HG02870 (cell line): ENCODE measurements at regions not wholly inside any gene's neighbourhood (a gene's known extent, or its start where the extent isn't known, plus 50 kb on each side); places are given as distances from the start of the nearest gene placed in this dataset.
A peak's percentile ranks its signal among the peaks of the same experiment; 100 is the strongest.
"Not testable (repeated sequence)": the region's sequence is repeated elsewhere in the genome, so short reads cannot be mapped to it uniquely, and the experiment has no call there.

Experiments used
- ATAC-seq: cut with Tn5 transposase; IDR thresholded peaks from one replicate; pipeline ENCODE4 v1.9.1; 2021; ENCODE audit warnings: mild to moderate bottlenecking, moderate library complexity; ENCODE audit not compliant: unreplicated experiment

- no peak for ATAC-seq
Measured at GRCh38 chr2:146784602-146785001, 1060.2 kb upstream of the ACVR2A start.

- no peak for ATAC-seq
Measured at GRCh38 chr2:146777181-146777580, 1067.6 kb upstream of the ACVR2A start.

- ATAC-seq = no peak
Measured at GRCh38 chr2:146776596-146776995, 1068.2 kb upstream of the ACVR2A start.

- no peak for ATAC-seq
Measured at GRCh38 chr2:146771531-146771930, 1073.3 kb upstream of the ACVR2A start.

- no peak for ATAC-seq
Measured at GRCh38 chr2:146764301-146764700, 1080.5 kb upstream of the ACVR2A start.

GRCh38 chr2:146762786-146763185, 1082.0 kb upstream of the ACVR2A start:
- no peak for ATAC-seq

GRCh38 chr2:146754606-146755005, 1090.2 kb upstream of the ACVR2A start:
- no peak for ATAC-seq

GRCh38 chr2:146748046-146748445, 1096.8 kb upstream of the ACVR2A start:
- ATAC-seq = no peak

GRCh38 chr2:146741260-146741659, 1103.6 kb upstream of the ACVR2A start:
- ATAC-seq = no peak

- ATAC-seq = no peak
Measured at GRCh38 chr2:146734821-146735190, 1110.0 kb upstream of the ACVR2A start.

- peak; percentile 55 for ATAC-seq
Measured at GRCh38 chr2:146734042-146734820, 1110.6 kb upstream of the ACVR2A start.

- no peak for ATAC-seq
Measured at GRCh38 chr2:146730882-146731281, 1113.9 kb upstream of the ACVR2A start.

GRCh38 chr2:146721486-146721885, 1123.3 kb upstream of the ACVR2A start:
- no peak for ATAC-seq

- no peak for ATAC-seq
Measured at GRCh38 chr2:146720170-146720569, 1124.7 kb upstream of the ACVR2A start.

- ATAC-seq = no peak
Measured at GRCh38 chr2:146716591-146716990, 1128.2 kb upstream of the ACVR2A start.

- no peak for ATAC-seq
Measured at GRCh38 chr2:146709004-146709403, 1135.8 kb upstream of the ACVR2A start.

- ATAC-seq = no peak
Measured at GRCh38 chr2:146701183-146701582, 1143.6 kb upstream of the ACVR2A start.

- ATAC-seq = no peak
Measured at GRCh38 chr2:146697307-146697706, 1147.5 kb upstream of the ACVR2A start.

GRCh38 chr2:146696787-146697186, 1148.0 kb upstream of the ACVR2A start:
- ATAC-seq = not testable (repeated sequence)

- ATAC-seq = no peak
Measured at GRCh38 chr2:146681991-146682390, 1162.8 kb upstream of the ACVR2A start.

GRCh38 chr2:146678516-146678915, 1166.3 kb upstream of the ACVR2A start:
- no peak for ATAC-seq

GRCh38 chr2:146677280-146677679, 1167.5 kb upstream of the ACVR2A start:
- no peak for ATAC-seq

GRCh38 chr2:146669735-146670134, 1175.1 kb upstream of the ACVR2A start:
- no peak for ATAC-seq
